Kidney tubule cell (primary cell): ENCODE measurements at regions not wholly inside any gene's neighbourhood (a gene's known extent, or its start where the extent isn't known, plus 50 kb on each side); places are given as distances from the start of the nearest gene placed in this dataset.

Experiments used
- DNase-seq: peaks from one replicate; pipeline ENCODE4 v3.0.0-alpha.2; 2018; ENCODE audit warnings: low spot score

DNA sequence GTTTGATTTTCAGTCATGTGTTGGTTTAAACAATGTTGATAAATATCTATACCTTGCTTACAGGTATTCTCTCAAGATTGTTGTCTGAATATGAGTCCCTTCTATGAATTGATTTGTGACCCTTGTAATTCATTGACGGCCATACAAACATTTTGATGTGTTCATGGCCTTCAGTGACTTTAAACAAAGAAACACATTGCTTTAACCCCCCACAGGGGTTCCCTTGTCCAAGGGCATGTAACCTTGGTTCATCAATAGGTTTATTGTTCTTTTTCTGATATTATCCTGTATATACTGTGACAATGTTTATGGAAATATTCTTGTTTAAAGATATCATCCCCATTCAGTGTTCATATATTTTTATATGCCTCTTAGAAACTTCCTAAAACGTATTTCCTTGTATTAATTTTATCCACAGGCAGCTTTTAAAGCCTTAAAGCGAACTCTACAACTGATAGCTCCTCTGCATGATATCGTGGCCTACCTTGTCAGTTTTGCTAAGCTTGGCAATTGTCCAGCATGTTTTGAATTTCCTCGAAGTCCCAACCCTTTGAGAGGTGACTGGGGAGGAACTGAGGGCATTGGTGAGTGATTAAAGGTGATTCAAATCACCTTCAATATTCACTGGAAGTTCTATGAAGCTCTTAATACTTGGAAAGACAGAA is 87.0 kb downstream of the CD164 start:
- DNase-seq = no peak

DNA sequence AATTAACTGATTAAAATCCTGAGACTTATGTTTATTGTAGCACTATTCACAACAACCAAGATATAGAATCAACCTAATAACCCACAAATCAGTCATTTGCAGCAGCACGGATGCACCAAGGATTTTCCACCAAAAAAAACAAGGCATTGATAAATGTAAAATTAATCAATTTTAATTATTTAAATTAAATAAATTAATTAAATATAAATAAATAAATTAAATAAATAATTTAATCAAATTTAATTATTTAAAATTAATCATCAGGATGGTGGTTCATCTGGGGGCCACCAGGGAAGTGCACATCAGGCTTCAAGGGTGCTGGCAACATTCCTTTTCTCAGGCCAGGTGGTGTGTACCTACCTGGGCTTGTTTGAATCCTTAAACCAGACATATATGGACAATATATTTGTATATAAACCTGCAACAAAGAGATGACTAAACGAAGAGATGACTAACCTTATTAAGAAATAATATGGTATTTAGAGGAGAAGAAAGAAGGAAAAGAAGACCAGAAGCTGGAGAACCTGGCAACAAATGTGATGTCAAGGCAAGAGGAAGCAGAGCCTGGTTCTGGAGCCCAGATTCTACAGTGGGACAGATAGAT is 89.2 kb downstream of the CD164 start:
- no peak for DNase-seq

- DNase-seq = no peak
Measured at GRCh38 chr6:109292420-109292819, 89.8 kb downstream of the CD164 start.

DNA sequence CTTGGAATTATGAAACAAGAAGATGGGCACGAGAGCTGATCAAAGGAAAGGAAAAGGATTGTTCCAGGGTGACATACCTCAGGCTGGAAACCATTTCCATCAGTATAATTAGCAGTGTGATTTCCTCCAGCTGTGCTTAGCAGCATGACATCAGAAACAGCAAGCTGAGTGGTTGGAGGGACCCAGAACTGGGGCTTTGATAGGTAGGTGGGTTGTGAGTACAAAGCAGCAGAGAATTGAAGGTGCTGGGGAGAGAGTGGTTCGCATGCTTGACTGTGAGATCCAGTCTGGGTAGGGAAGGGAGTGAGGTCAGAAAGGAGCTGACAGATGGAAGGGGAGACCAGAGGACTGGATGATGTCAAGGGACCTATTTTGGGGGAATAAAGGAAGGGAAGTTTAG is 90.4 kb downstream of the CD164 start:
- DNase-seq = no peak

- DNase-seq = no peak
Measured at GRCh38 chr6:109290143-109290931, 91.9 kb downstream of the CD164 start.

- no peak for DNase-seq
Measured at GRCh38 chr6:109285366-109285765, 96.9 kb downstream of the CD164 start.

DNA sequence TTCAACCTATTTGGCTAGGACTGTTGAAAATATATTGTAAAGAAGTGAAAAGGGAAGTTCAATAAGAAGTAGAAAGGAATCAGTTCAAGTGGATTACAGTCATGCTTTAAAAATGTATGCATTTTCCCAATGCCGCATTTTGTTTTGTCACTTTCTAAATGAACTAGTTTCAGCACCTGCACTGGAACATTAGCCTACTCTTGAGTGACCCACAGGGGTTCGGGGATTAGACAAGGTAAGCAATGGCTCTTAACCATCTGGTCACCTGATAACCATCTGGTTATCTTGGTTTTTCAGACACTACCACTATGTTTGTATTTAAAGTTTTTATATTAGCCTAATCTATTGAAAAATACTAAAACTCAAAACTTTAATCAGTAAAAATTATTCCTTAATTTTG is 97.6 kb downstream of the CD164 start:
- no peak for DNase-seq

DNA sequence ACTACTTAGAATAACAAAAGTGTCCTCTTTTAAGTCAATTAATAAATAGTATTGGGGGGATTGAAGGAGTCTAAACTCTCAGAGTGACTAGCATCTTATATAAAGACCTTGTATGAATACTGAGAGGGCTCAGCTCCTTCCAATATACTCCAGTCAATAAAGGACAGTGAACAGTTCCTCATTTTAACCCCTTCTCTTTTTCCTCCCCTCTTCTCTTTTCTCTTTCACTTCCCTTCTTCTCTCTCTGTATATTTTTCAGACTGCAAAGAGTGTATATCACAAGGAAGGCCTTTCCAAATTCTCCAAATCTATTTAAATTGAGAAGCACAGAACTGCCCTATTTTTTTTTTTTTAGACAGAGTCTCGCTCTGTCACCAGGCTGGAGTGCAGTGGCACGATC is 99.5 kb downstream of the CD164 start:
- DNase-seq = no peak

DNA sequence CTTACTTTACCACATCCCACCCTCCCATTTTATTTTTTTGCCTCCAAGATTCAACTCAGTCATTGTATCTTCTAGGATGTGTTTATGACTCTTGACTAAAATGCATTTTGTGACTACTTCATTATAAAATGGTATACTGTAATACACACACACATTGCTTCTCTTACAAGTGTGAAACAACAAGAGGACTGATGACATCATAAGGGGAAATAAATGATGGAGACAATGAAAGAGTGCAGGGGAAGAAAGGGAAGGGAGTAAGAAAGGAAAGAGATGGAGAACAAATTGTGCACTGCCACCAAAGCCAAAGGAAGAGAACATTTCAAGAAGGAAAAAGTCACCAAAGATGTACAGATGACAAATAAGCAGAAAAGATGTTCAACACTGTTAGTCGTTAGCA is 102.6 kb downstream of the CD164 start:
- DNase-seq = no peak

GRCh38 chr6:109271622-109272021 is 110.6 kb downstream of the CD164 start:
- no peak for DNase-seq

GRCh38 chr6:109269953-109270517 is 112.2 kb downstream of the CD164 start:
- no peak for DNase-seq

GRCh38 chr6:109269057-109269456 is 113.2 kb downstream of the CD164 start:
- DNase-seq = no peak

DNA sequence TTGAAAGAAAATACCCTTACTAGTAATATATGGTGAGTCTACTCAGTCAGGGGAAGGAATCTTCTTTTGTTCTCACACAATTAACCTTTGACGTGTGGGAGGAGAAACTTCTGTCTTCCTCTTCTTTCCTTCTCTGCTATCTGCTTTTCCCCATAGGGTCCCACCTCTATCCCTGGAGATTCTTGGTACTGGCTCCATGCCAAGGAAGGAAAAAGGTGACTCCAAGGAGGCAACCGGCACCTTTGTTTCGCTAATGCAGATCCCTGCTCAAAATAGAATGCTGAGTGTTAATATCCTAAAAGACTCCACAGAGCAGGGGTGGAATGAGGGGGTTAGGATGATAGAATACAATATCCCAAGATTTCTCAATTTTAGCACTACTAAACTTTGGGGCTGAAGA is 116.7 kb downstream of the CD164 start:
- DNase-seq = no peak

DNA sequence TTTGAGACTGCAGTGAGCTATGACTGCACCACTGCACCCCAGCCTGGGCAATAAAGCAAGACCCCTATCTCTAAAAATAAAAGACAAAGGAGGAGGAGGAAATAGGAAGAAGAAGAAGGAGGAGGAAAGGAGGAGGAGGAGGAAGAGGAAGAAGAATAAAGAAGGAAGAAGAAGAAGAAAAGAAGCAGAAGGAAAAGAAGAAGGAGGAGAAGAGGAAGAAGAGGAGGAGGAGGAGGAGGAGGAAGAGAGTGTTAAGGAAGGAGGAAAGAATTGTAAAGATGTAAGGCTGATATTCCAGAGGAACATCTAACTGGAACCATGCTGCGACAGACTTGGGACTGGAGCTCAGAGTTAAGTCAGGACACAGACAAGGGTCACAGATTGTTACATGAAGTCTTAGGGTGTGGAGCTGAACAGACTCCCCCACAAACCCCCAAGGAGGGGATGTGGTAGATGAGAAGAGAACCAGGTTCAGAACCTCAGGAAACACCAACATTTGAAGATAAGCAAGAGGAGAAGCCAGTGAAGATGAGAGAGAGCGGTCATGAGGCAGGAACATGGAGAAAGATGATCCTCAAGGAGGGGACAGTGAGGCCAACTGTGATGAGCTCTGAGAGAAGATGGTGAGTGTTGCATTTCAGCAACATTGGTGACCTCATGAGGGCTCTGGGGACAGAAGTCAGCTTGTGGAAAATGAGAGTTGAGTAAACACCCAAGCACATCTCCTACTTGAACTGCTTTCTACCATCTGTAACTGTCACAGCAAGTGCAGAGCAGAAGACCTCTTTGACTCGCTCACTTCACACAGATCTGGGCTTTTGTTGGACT is 118.2 kb downstream of the CD164 start:
- DNase-seq = no peak

GRCh38 chr6:109262261-109262660 is 120.0 kb downstream of the CD164 start:
- no peak for DNase-seq

GRCh38 chr6:109261811-109262210 is 120.5 kb downstream of the CD164 start:
- no peak for DNase-seq

DNA sequence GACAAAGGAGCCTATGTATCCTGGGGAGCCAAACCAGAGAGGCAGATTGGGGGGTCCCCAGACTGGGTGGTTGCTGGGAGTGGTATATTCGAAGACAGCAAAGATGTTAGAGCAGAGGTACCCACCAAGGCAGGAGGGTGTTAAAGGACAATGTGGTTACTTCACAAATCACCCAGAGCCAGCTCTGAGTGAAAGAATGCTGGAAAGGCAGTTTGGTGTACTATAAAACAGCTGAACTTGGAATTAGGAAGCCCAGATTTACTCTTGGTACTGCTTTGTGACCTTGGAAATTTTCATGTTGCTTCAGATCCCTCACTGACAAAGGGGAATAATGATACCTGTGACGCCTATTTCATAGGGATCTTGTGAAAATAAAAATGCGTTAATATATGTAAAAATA is 121.6 kb downstream of the CD164 start:
- no peak for DNase-seq

GRCh38 chr6:109260126-109260525 is 122.1 kb downstream of the CD164 start:
- DNase-seq = peak; percentile 63

- peak; percentile 55 for DNase-seq
Measured at GRCh38 chr6:109258129-109258528, 124.1 kb downstream of the CD164 start.

DNA sequence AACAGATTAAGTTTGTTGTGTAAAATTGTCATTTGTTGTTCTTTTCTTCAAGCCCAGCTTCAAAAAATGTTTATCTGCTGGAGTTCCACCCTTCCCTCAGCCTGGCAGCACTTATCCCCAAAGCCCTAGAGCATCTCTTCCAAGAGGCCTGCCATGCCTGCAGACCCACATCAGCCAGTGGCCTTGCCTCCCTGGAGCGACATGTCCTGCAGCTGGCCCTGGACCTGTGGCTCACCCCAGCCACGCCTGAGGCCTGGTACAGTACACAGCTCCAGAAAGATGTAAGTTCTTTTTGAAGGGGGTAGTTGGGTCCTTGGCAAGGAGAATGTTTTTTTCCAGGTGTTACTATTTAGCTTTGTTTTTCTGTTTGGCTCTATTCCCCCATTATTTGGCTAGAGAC is 124.8 kb downstream of the CD164 start:
- no peak for DNase-seq

GRCh38 chr6:109255946-109256640 is 126.2 kb downstream of the CD164 start:
- no peak for DNase-seq

DNA sequence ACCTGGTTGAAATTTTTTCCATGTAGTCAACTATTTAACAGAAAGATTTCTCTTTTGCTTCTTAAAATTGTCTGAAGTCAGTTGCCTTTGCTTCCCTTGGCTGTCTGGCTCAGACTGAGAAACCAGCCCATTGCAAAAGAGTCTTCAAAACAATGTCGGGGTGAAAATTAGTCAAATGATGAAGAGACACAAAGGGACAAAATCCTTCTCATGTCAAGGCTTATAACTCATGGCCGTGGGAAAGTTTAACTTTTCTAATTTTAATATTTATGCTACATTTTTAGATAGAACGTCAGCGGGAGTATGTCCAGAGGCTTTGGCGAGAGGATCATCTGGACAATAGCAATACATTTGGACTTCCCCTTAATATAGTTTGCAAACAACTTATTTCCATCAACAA is 127.2 kb downstream of the CD164 start:
- DNase-seq = no peak
